ENCODE measurements at regions not wholly inside any gene's neighbourhood (a gene's known extent, or its start where the extent isn't known, plus 50 kb on each side); places are given as distances from the start of the nearest gene placed in this dataset.

- H3K27me3 ChIP-seq: no peaks in the 10 kb centered on the region
- H3K9me3 ChIP-seq: no peaks in the 10 kb centered on the region
- H3K4me1 ChIP-seq: no peaks in the 10 kb centered on the region
- ATAC-seq (no peak), DNase-seq (no peak)
- no peak for TF ChIP-seq CTCF (IDR thresholded peaks at IDR 0.05)
- H3K4me3 ChIP-seq: no peak overlapping the region
- no peaks in the 10 kb centered on the region for H3K36me3 ChIP-seq
- intact Hi-C loops (cut with DNase I): no loop called here
- no peak overlapping the region for H3K27ac ChIP-seq
Observed at GRCh38 chr3:82196645-82197044, 435.2 kb upstream of the GBE1 start.

- Histone ChIP-seq H3K36me3 (no peaks in the 10 kb centered on the region), H3K27me3 (no peaks in the 10 kb centered on the region), H3K9me3 (no peaks in the 10 kb centered on the region), H3K27ac (no peak overlapping the region), H3K4me1 (no peaks in the 10 kb centered on the region), H3K4me3 (no peak overlapping the region)
- DNase-seq (no peak), ATAC-seq (no peak)
- no peak for TF ChIP-seq CTCF (IDR thresholded peaks at IDR 0.05)
- intact Hi-C loops (cut with DNase I): no loop called here
Observed at GRCh38 chr3:82194870-82195269, 433.4 kb upstream of the GBE1 start.

- DNase-seq (no peak), ATAC-seq (no peak)
- Histone ChIP-seq H3K27ac (no peak overlapping the region), H3K4me1 (no peaks in the 10 kb centered on the region), H3K36me3 (no peaks in the 10 kb centered on the region), H3K4me3 (no peak overlapping the region), H3K27me3 (no peaks in the 10 kb centered on the region), H3K9me3 (no peaks in the 10 kb centered on the region)
- intact Hi-C loops (cut with DNase I): no loop called here
- TF ChIP-seq CTCF (IDR thresholded peaks at IDR 0.05): no peak
Observed at GRCh38 chr3:82186017-82186416, 424.6 kb upstream of the GBE1 start.

DNA sequence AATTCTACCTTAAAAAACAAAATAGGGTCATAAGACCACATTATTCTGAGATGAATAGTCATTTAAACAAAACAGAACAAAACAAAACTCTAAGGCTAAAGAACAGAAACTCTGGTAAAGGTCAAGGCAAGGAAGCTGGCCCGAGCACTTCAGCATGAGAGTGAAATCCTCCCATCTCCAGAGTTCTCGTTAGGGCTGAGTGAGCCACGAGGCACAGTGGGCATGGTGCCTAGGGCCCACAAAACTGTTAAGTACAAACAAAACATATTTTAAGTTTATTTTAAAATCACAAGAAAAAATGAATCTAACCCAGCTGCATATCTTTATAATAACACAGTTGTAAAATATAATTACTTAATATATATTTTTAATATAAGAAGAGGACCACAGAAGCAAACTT is 417.8 kb upstream of the GBE1 start:
- no peaks in the 10 kb centered on the region for H3K9me3 ChIP-seq
- intact Hi-C loops (cut with DNase I): no loop called here
- H3K4me3 ChIP-seq: no peak overlapping the region
- ATAC-seq: no peak
- no peak for DNase-seq
- no peaks in the 10 kb centered on the region for H3K4me1 ChIP-seq
- no peak for TF ChIP-seq CTCF (IDR thresholded peaks at IDR 0.05)
- H3K27ac ChIP-seq: no peak overlapping the region
- H3K36me3 ChIP-seq: no peaks in the 10 kb centered on the region
- H3K27me3 ChIP-seq: no peaks in the 10 kb centered on the region

DNA sequence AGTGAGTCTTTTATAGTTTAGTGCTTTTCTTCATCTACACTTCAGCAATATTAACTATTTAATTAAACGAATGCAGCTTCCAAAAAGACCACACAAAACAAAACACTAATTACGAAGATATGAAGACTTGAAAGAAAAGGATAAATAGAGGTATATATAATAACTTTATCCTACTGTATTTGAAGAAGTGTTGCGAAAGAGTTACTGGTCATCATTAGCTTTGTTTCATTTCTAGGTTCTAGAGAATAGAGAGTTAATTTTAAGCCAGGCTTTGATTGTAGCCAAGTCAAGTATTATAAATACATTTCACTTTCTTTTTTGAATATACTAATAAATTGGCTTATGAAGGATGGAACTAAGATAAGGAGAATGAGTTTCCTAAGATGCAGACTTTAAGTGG is 416.8 kb upstream of the GBE1 start:
- no peak for ATAC-seq
- TF ChIP-seq CTCF (IDR thresholded peaks at IDR 0.05): no peak

DNA sequence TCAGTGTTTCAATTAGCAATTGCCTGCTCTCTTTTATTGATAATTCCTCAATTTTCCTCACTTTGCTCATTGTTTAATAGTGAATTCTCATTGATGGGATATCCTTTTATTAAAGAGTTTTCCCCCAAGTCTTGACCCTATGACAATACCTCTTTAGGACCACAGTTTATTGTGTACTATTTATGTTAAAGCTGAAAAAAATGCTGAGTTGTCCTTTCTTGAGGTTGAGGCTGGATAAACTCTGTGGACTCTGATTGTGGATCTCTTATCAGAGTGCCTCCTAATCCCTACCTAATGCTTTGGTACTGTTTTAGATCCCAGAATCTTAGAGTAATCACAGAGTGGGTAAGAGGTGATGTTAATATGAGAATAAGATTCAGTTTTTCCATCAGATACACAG is 416.3 kb upstream of the GBE1 start:
- ATAC-seq: no peak
- H3K4me3 ChIP-seq: no peak overlapping the region
- no peak for DNase-seq
- no peak overlapping the region for H3K27ac ChIP-seq
- H3K27me3 ChIP-seq: no peaks in the 10 kb centered on the region
- intact Hi-C loops (cut with DNase I): no loop called here
- H3K4me1 ChIP-seq: no peaks in the 10 kb centered on the region
- TF ChIP-seq CTCF (IDR thresholded peaks at IDR 0.05): no peak
- no peaks in the 10 kb centered on the region for H3K36me3 ChIP-seq
- H3K9me3 ChIP-seq: no peaks in the 10 kb centered on the region

More for the DNA sequence above, 416.8 kb upstream of the GBE1 start:
- Histone ChIP-seq H3K27ac (no peak overlapping the region), H3K4me3 (no peak overlapping the region), H3K36me3 (no peaks in the 10 kb centered on the region), H3K27me3 (no peaks in the 10 kb centered on the region), H3K4me1 (no peaks in the 10 kb centered on the region), H3K9me3 (no peaks in the 10 kb centered on the region)
- DNase-seq: no peak
- intact Hi-C loops (cut with DNase I): no loop called here
